Endothelial cell of umbilical vein (primary cell): ENCODE measurements at regions not wholly inside any gene's neighbourhood (a gene's known extent, or its start where the extent isn't known, plus 50 kb on each side); places are given as distances from the start of the nearest gene placed in this dataset.

Source experiments
- BruUV-seq: library from RNA; stranded (reverse); fragments of 400-500 nt; replicated peaks from 2 replicates; lab custom pipeline; 2021; lab: Mats Ljungman, UMichigan
- CTCF ChIA-PET: fragments of 300-600, 350-600 bp; sonication (Branson Sonifier 250); formaldehyde crosslinking; loops from one replicate; lab custom pipeline; 2021; ENCODE audit warnings: antibody characterized with exemption, inconsistent platforms; lab: Charles Lee
- POLR2A ChIA-PET: fragments of 300-600, 350-600 bp; sonication (Branson Sonifier 250); formaldehyde crosslinking; loops from one replicate; lab custom pipeline; 2021; ENCODE audit warnings: antibody characterized with exemption, inconsistent platforms; lab: Charles Lee
- DNase-seq: peaks from one replicate; pipeline ENCODE4 v3.0.0-alpha.2; 2011; ENCODE audit warnings: low read depth, low spot score
- FAIRE-seq: peaks from 2 replicates; lab custom pipeline; 2011; peaks lifted over from hg19 to GRCh38; lab: Jason Lieb, UNC
- H2AFZ ChIP-seq: 2 replicates; pipeline ENCODE4 v1.6.0; 2012; ENCODE audit warnings: low read depth, low read length, control low read depth, inconsistent platforms
- H3K27ac ChIP-seq: 2 replicates; pipeline ENCODE4 v1.5.1; 2011; ENCODE audit warnings: low read depth, mild to moderate bottlenecking, control low read depth, low read length, moderate library complexity; ENCODE audit not compliant: insufficient read depth
- H3K27me3 ChIP-seq, 2 experiments: 2 replicates each; pipeline versions ENCODE4 v1.6.0 to v1.6.1; 2011; ENCODE audit warnings: low read length in 2 of 2, mixed read lengths in 1 of 2; ENCODE audit not compliant: control insufficient read depth in 2 of 2, insufficient read depth in 2 of 2
- H3K36me3 ChIP-seq, 2 experiments: 2 replicates in 1 of 2; 3 replicates in 1 of 2; pipeline ENCODE4 v1.5.1; 2011; ENCODE audit warnings: low read length in 2 of 2, mild to moderate bottlenecking in 1 of 2, moderate library complexity in 1 of 2; ENCODE audit not compliant: control insufficient read depth in 2 of 2, insufficient read depth in 2 of 2; ENCODE audit errors: extremely low read depth in 1 of 2
- H3K4me1 ChIP-seq: 3 replicates; pipeline ENCODE4 v1.5.1; 2011; ENCODE audit warnings: mild to moderate bottlenecking, low read length; ENCODE audit not compliant: control insufficient read depth, insufficient read depth; ENCODE audit errors: extremely low read depth
- H3K4me2 ChIP-seq: 2 replicates; pipeline ENCODE4 v1.6.1; 2011; ENCODE audit warnings: low read length, control low read depth, mixed read lengths; ENCODE audit not compliant: insufficient read depth
- H3K4me3 ChIP-seq, 3 experiments: fragments of 200-600 bp in 1 of 3; sonication (generic), shearing (Covaris generic) in 1 of 3; replicated peaks in 1 of 3; 2 replicates each; pipeline ENCODE4 v1.5.1; 2011 to 2016; ENCODE audit warnings: control low read depth in 3 of 3, low read length in 3 of 3, mild to moderate bottlenecking in 2 of 3, inconsistent platforms in 1 of 3, low read depth in 1 of 3, moderate library complexity in 1 of 3; ENCODE audit not compliant: insufficient read depth in 1 of 3
- H3K79me2 ChIP-seq: 2 replicates; pipeline ENCODE4 v1.6.0; 2012; ENCODE audit warnings: low read length, inconsistent platforms; ENCODE audit not compliant: control insufficient read depth, insufficient read depth
- H3K9ac ChIP-seq: replicated peaks from 2 replicates; pipeline ENCODE3; 2011; ENCODE audit warnings: low read length, control low read depth; ENCODE audit not compliant: insufficient read depth; ENCODE audit errors: extremely low read depth
- H3K9me1 ChIP-seq: replicated peaks from 3 replicates; pipeline ENCODE4 v1.6.0; 2011; ENCODE audit warnings: mild to moderate bottlenecking, low read length; ENCODE audit not compliant: control insufficient read depth, insufficient read depth; ENCODE audit errors: extremely low read depth
- H3K9me3 ChIP-seq: replicated peaks from 2 replicates; pipeline ENCODE4 v1.5.1; 2012; ENCODE audit warnings: low read length, inconsistent platforms; ENCODE audit not compliant: control insufficient read depth, insufficient read depth
- H4K20me1 ChIP-seq: replicated peaks from 2 replicates; pipeline ENCODE3; 2011; ENCODE audit warnings: mild to moderate bottlenecking, low read length; ENCODE audit not compliant: control insufficient read depth, insufficient read depth; ENCODE audit errors: extremely low read depth
- CTCF ChIP-seq, 2 donors: IDR thresholded peaks; 1 replicate in 1 of 2; 2 replicates in 1 of 2; pipeline ENCODE4 v1.5.1; 2011; ENCODE audit warnings: low read length in 2 of 2, mild to moderate bottlenecking in 2 of 2, moderate library complexity in 2 of 2, control low read depth in 1 of 2, inconsistent platforms in 1 of 2, low read depth in 1 of 2; ENCODE audit not compliant: insufficient read depth in 1 of 2; ENCODE audit errors: extremely low read depth in 1 of 2
- EZH2 ChIP-seq: IDR thresholded peaks from 2 replicates; pipeline ENCODE4 v1.6.1; 2012; ENCODE audit warnings: borderline replicate concordance, low read depth, mild to moderate bottlenecking, moderate library complexity, low read length, inconsistent platforms; ENCODE audit not compliant: severe bottlenecking
- FOS ChIP-seq: IDR thresholded peaks from 2 replicates; pipeline ENCODE4 v1.6.1; 2011; ENCODE audit warnings: mild to moderate bottlenecking, low read length, moderate library complexity, borderline replicate concordance; ENCODE audit not compliant: insufficient read depth
- GATA2 ChIP-seq: IDR thresholded peaks from 2 replicates; pipeline ENCODE4 v1.7.0; 2011; ENCODE audit warnings: low read depth, mild to moderate bottlenecking, moderate library complexity, mixed read lengths, low read length; ENCODE audit not compliant: insufficient read length, insufficient read depth
- JUN ChIP-seq: IDR thresholded peaks from 2 replicates; pipeline ENCODE4 v1.6.1; 2011; ENCODE audit warnings: borderline replicate concordance, low read depth; ENCODE audit not compliant: insufficient read length, insufficient read depth
- MAX ChIP-seq: IDR thresholded peaks from 2 replicates; pipeline ENCODE4 v1.6.1; 2011; ENCODE audit not compliant: insufficient read depth, insufficient read length
- MYC ChIP-seq: IDR thresholded peaks from one replicate; pipeline ENCODE4 v1.6.1; 2011; ENCODE audit warnings: mild to moderate bottlenecking, low read depth, low read length
- POLR2A ChIP-seq: IDR thresholded peaks from 2 replicates; pipeline ENCODE4 v1.6.1; 2012; ENCODE audit warnings: low read depth, mild to moderate bottlenecking, control low read depth, low read length
- POLR2AphosphoS5 ChIP-seq: IDR thresholded peaks from 2 replicates; pipeline ENCODE4 v1.6.1; 2012; ENCODE audit warnings: low read depth, mild to moderate bottlenecking, control low read depth, low read length, moderate library complexity; ENCODE audit not compliant: insufficient read depth
- dilution Hi-C: fragments of 300-500 bp; cut with MboI; formaldehyde crosslinking; loops from one replicate; pipeline ENCODE4 v1.15.0; 2019; ENCODE audit warnings: low sequenced_read_pairs; ENCODE audit not compliant: extremely low pct_ligation_motif_present
- intact Hi-C: fragments of 100-400 bp; cut with micrococcal nuclease; formaldehyde crosslinking; loops from one replicate; pipeline ENCODE4 v1.10.0; 2022

- intact Hi-C loops (no loop called here), dilution Hi-C loops (no loop called here)
- Histone ChIP-seq H3K9me3 (no peaks in the 10 kb centered on the region), H3K4me2 (no peak overlapping the region), H3K4me1 (no peaks in the 10 kb centered on the region), H3K9ac (no peak overlapping the region), H3K36me3 (no peaks in the 10 kb centered on the region), H3K27me3 (no peaks in the 10 kb centered on the region), H4K20me1 (no peaks in the 10 kb centered on the region), H3K79me2 (no peaks in the 10 kb centered on the region), H2AFZ (no peak overlapping the region), H3K27ac (no peak overlapping the region), H3K9me1 (no peaks in the 10 kb centered on the region), H3K4me3 (no peak overlapping the region)
- DNase-seq (no peak), FAIRE-seq (no peak)
- BruUV-seq = no TSS peak
- ChIA-PET POLR2A (no interaction called here), CTCF (no interaction called here)
- no peak for TF ChIP-seq FOS
- no peak for TF ChIP-seq MYC
- TF ChIP-seq POLR2A = no peak
- TF ChIP-seq JUN = no peak
- TF ChIP-seq CTCF (IDR thresholded peaks at IDR 0.05; ENCODE audit: extremely low read depth in 1 of 2, insufficient read depth in 1 of 2, low read depth in 1 of 2, low read length in 2 of 2) = no peak
- TF ChIP-seq MAX = no peak
- no peak for TF ChIP-seq POLR2AphosphoS5
- TF ChIP-seq GATA2 = no peak
- no peak for TF ChIP-seq EZH2
Observed at GRCh38 chrX:94435799-94436198, 761.8 kb downstream of the FAM133A start.
